HCT116 (cell line): ENCODE measurements at regions not wholly inside any gene's neighbourhood (a gene's known extent, or its start where the extent isn't known, plus 50 kb on each side); places are given as distances from the start of the nearest gene placed in this dataset.

Source experiments
- ATAC-seq: fragments of 200-7000 bp; cut with Tn5 transposase; 2 replicates; pipeline ENCODE4 v1.9.1; 2020; ENCODE audit warnings: mild to moderate bottlenecking, moderate library complexity
- BruUV-seq: library from RNA; stranded (reverse); fragments of 400-500 nt; replicated peaks from 2 replicates; lab custom pipeline; 2021; lab: Mats Ljungman, UMichigan
- CTCF ChIA-PET: fragments of 300-600 bp; sonication (Branson Sonifier 250); formaldehyde crosslinking; loops from one replicate; lab custom pipeline; 2021; ENCODE audit warnings: antibody characterized with exemption; lab: Charles Lee
- POLR2A ChIA-PET: fragments of 300-600, 350-600 bp; sonication (Branson Sonifier 250); formaldehyde crosslinking; loops from one replicate; lab custom pipeline; 2021; ENCODE audit warnings: antibody characterized with exemption; lab: Charles Lee
- RAD21 ChIA-PET, 2 experiments: fragments of 300-600 bp; sonication (Branson Sonifier 250); formaldehyde crosslinking; loops; one replicate each; lab custom pipeline; 2023; ENCODE audit warnings: low total read pairs in 2 of 2; ENCODE audit not compliant: uncharacterized antibody in 2 of 2, unreplicated experiment in 2 of 2, low non-redundant PET in 1 of 2; lab: Charles Lee
- DNase-seq: peaks from one replicate; pipeline ENCODE4 v3.0.0-alpha.2; 2010; ENCODE audit warnings: low read depth, low spot score
- H2AFZ ChIP-seq: fragments of 200-600 bp; shearing (Covaris generic), sonication (generic); 2 replicates; pipeline ENCODE4 v1.6.1; 2017; ENCODE audit warnings: low read depth, mixed run types, mixed read lengths, antibody characterized with exemption, low read length; ENCODE audit not compliant: poor library complexity, severe bottlenecking
- H3K27ac ChIP-seq: 2 replicates; pipeline ENCODE4 v1.5.1; 2012; ENCODE audit warnings: low read depth, low read length
- H3K27me3 ChIP-seq: fragments of 200-600 bp; sonication (generic); 2 replicates; pipeline ENCODE4 v1.6.1; 2016; ENCODE audit warnings: mixed run types, low read length, mixed read lengths; ENCODE audit not compliant: insufficient read depth
- H3K36me3 ChIP-seq, 2 experiments: fragments of 200-500 bp in 1 of 2; fragments of 200-600 bp in 1 of 2; sonication (Bioruptor generic) in 1 of 2; sonication (generic) in 1 of 2; 2 replicates each; pipeline versions ENCODE4 v1.5.1 to v1.6.1; 2014 to 2016; ENCODE audit warnings: low read length in 2 of 2, inconsistent platforms in 1 of 2, mixed read lengths in 1 of 2, mixed run types in 1 of 2; ENCODE audit not compliant: insufficient read depth in 2 of 2, control insufficient read depth in 1 of 2
- H3K4me1 ChIP-seq, 2 experiments: fragments of 200-600 bp in 1 of 2; sonication (generic) in 1 of 2; 2 replicates each; pipeline versions ENCODE4 v1.5.1 to v1.6.1; 2012 to 2017; ENCODE audit warnings: low read length in 2 of 2, inconsistent platforms in 1 of 2, mild to moderate bottlenecking in 1 of 2, mixed read lengths in 1 of 2, mixed run types in 1 of 2, moderate library complexity in 1 of 2; ENCODE audit not compliant: insufficient read depth in 2 of 2, control insufficient read depth in 1 of 2
- H3K4me2 ChIP-seq: fragments of 200-600 bp; sonication (generic); 2 replicates; pipeline ENCODE4 v1.6.1; 2017; ENCODE audit warnings: mixed run types, low read length, mixed read lengths
- H3K4me3 ChIP-seq, 2 experiments: fragments of 200-600 bp in 1 of 2; sonication (generic) in 1 of 2; replicated peaks in 1 of 2; 2 replicates each; pipeline ENCODE4 v1.5.1; 2011 to 2016; ENCODE audit warnings: low read length in 2 of 2, control low read depth in 1 of 2, low read depth in 1 of 2, mild to moderate bottlenecking in 1 of 2, mixed read lengths in 1 of 2, mixed run types in 1 of 2
- H3K79me2 ChIP-seq: fragments of 200-600 bp; sonication (generic); 2 replicates; pipeline ENCODE4 v1.6.1; 2017; ENCODE audit warnings: mild to moderate bottlenecking, mixed run types, low read length, moderate library complexity, mixed read lengths; ENCODE audit not compliant: insufficient read depth
- H3K9ac ChIP-seq: fragments of 200-600 bp; sonication (generic); 2 replicates; pipeline ENCODE4 v1.6.1; 2016; ENCODE audit warnings: low read length, mixed read lengths
- H3K9me2 ChIP-seq: fragments of 200-600 bp; sonication (generic), shearing (Covaris generic); 2 replicates; pipeline ENCODE4 v1.6.1; 2017; ENCODE audit warnings: mixed run types, mild to moderate bottlenecking, moderate library complexity; ENCODE audit not compliant: insufficient read depth
- H3K9me3 ChIP-seq, 2 experiments: fragments of 200-500 bp in 1 of 2; fragments of 200-600 bp in 1 of 2; sonication (Bioruptor generic) in 1 of 2; sonication (generic) in 1 of 2; 2 replicates each; pipeline ENCODE4 v1.6.1; 2014 to 2017; ENCODE audit warnings: low read length in 2 of 2, mixed read lengths in 2 of 2, inconsistent platforms in 1 of 2, low read depth in 1 of 2, mild to moderate bottlenecking in 1 of 2, mixed run types in 1 of 2, moderate library complexity in 1 of 2; ENCODE audit not compliant: control insufficient read depth in 1 of 2, insufficient read depth in 1 of 2
- H4K20me1 ChIP-seq: fragments of 200-600 bp; sonication (generic), shearing (Covaris generic); 2 replicates; pipeline ENCODE4 v1.6.1; 2017; ENCODE audit warnings: mixed run types, mild to moderate bottlenecking, moderate library complexity; ENCODE audit not compliant: insufficient read depth
- EZH2phosphoT487 ChIP-seq: fragments of 200-600 bp; IDR thresholded peaks from 2 replicates; pipeline ENCODE4 v1.6.1; 2018; ENCODE audit warnings: antibody characterized with exemption, borderline replicate concordance
- FOSL1 ChIP-seq: IDR thresholded peaks from 2 replicates; pipeline ENCODE4 v1.6.1; 2012; ENCODE audit warnings: low read depth
- JUND ChIP-seq: IDR thresholded peaks from 2 replicates; pipeline ENCODE4 v1.6.1; 2012
- YY1 ChIP-seq: IDR thresholded peaks from 2 replicates; pipeline ENCODE4 v1.6.1; 2011; ENCODE audit warnings: low read length, low read depth, moderate library complexity, mild to moderate bottlenecking; ENCODE audit not compliant: insufficient replicate concordance; ENCODE audit errors: extremely low read depth
- intact Hi-C: fragments of 100-400 bp; cut with micrococcal nuclease; formaldehyde crosslinking; loops from 2 replicates; pipeline ENCODE4 v1.10.0; 2022
- TF ChIP-seq, protein P1 (sequence below): IDR thresholded peaks from 2 replicates; pipeline ENCODE4 v1.6.1; 2012; ENCODE audit warnings: low read depth
- TF ChIP-seq, protein P2 (sequence below): IDR thresholded peaks from 2 replicates; pipeline ENCODE4 v1.6.1; 2012
- TF ChIP-seq, protein P3 (sequence below), 3 experiments: fragments of 200-600 bp in 1 of 3; sonication (generic) in 1 of 3; IDR thresholded peaks in 2 of 3; conservative IDR thresholded peaks in 1 of 3; 2 replicates each; pipeline ENCODE4 v1.5.1; 2012 to 2017; ENCODE audit warnings: low read depth in 2 of 3, low read length in 2 of 3, antibody characterized with exemption in 1 of 3, borderline replicate concordance in 1 of 3, control low read depth in 1 of 3, mild to moderate bottlenecking in 1 of 3, mixed read lengths in 1 of 3, mixed run types in 1 of 3, moderate library complexity in 1 of 3; ENCODE audit not compliant: insufficient read depth in 1 of 3
- TF ChIP-seq, protein P4 (sequence below): IDR thresholded peaks from 2 replicates; pipeline ENCODE4 v1.6.1; 2011; ENCODE audit warnings: mild to moderate bottlenecking, low read length, moderate library complexity; ENCODE audit not compliant: insufficient replicate concordance; ENCODE audit errors: extremely low read depth

DNA sequence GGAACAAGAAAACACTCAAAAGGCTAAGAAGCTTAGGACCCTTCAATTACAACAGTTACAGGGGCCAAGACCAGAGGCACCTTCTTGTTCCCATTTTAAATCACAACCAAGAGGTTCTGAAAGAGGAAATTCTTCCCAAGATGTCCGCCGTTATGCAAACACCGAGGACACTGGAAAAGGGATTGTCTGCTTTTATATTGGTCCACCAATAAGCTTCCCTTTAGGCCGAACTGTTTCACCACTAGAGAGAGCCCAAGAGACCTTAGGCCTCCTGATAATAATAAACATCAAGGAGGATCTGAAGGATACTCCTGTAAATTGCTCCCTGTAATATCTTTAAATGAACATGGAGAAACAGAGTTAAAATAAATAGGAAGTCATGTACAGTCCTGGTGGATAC, 92.6 kb upstream of the NLRP2B start:
- no peak for DNase-seq
- Histone ChIP-seq H3K9ac (no peak overlapping the region), H3K4me3 (no peak overlapping the region), H3K4me1 (no peaks in the 10 kb centered on the region), H3K27ac (no peak overlapping the region), H4K20me1 (no peaks in the 10 kb centered on the region), H3K27me3 (no peaks in the 10 kb centered on the region), H3K9me3 (no peaks in the 10 kb centered on the region), H3K79me2 (no peaks in the 10 kb centered on the region), H3K9me2 (no peaks in the 10 kb centered on the region), H3K4me2 (no peak overlapping the region), H2AFZ (no peak overlapping the region), H3K36me3 (no peaks in the 10 kb centered on the region)
- intact Hi-C loops = no loop called here
- ChIA-PET CTCF (no interaction called here), POLR2A (no interaction called here), RAD21 (no interaction called here)
- BruUV-seq = no TSS peak
- TF ChIP-seq, protein P1, sequence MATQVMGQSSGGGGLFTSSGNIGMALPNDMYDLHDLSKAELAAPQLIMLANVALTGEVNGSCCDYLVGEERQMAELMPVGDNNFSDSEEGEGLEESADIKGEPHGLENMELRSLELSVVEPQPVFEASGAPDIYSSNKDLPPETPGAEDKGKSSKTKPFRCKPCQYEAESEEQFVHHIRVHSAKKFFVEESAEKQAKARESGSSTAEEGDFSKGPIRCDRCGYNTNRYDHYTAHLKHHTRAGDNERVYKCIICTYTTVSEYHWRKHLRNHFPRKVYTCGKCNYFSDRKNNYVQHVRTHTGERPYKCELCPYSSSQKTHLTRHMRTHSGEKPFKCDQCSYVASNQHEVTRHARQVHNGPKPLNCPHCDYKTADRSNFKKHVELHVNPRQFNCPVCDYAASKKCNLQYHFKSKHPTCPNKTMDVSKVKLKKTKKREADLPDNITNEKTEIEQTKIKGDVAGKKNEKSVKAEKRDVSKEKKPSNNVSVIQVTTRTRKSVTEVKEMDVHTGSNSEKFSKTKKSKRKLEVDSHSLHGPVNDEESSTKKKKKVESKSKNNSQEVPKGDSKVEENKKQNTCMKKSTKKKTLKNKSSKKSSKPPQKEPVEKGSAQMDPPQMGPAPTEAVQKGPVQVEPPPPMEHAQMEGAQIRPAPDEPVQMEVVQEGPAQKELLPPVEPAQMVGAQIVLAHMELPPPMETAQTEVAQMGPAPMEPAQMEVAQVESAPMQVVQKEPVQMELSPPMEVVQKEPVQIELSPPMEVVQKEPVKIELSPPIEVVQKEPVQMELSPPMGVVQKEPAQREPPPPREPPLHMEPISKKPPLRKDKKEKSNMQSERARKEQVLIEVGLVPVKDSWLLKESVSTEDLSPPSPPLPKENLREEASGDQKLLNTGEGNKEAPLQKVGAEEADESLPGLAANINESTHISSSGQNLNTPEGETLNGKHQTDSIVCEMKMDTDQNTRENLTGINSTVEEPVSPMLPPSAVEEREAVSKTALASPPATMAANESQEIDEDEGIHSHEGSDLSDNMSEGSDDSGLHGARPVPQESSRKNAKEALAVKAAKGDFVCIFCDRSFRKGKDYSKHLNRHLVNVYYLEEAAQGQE = no peak
- TF ChIP-seq, protein P2, sequence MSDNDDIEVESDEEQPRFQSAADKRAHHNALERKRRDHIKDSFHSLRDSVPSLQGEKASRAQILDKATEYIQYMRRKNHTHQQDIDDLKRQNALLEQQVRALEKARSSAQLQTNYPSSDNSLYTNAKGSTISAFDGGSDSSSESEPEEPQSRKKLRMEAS = no peak
- TF ChIP-seq, protein P3, sequence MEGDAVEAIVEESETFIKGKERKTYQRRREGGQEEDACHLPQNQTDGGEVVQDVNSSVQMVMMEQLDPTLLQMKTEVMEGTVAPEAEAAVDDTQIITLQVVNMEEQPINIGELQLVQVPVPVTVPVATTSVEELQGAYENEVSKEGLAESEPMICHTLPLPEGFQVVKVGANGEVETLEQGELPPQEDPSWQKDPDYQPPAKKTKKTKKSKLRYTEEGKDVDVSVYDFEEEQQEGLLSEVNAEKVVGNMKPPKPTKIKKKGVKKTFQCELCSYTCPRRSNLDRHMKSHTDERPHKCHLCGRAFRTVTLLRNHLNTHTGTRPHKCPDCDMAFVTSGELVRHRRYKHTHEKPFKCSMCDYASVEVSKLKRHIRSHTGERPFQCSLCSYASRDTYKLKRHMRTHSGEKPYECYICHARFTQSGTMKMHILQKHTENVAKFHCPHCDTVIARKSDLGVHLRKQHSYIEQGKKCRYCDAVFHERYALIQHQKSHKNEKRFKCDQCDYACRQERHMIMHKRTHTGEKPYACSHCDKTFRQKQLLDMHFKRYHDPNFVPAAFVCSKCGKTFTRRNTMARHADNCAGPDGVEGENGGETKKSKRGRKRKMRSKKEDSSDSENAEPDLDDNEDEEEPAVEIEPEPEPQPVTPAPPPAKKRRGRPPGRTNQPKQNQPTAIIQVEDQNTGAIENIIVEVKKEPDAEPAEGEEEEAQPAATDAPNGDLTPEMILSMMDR (IDR thresholded peaks at IDR 0.05 in 2 of 3, conservative IDR thresholded peaks at IDR 0.05 in 1 of 3; ENCODE audit: borderline replicate concordance in 1 of 3, insufficient read depth in 1 of 3, low read depth in 2 of 3, low read length in 2 of 3) = peak in 2 of 3 experiments; percentile 19 to 24; a peak in 2 of 6 replicates
- TF ChIP-seq FOSL1 (no peak), EZH2phosphoT487 (no peak), YY1 (no peak), JUND (no peak)
- TF ChIP-seq, protein P4, sequence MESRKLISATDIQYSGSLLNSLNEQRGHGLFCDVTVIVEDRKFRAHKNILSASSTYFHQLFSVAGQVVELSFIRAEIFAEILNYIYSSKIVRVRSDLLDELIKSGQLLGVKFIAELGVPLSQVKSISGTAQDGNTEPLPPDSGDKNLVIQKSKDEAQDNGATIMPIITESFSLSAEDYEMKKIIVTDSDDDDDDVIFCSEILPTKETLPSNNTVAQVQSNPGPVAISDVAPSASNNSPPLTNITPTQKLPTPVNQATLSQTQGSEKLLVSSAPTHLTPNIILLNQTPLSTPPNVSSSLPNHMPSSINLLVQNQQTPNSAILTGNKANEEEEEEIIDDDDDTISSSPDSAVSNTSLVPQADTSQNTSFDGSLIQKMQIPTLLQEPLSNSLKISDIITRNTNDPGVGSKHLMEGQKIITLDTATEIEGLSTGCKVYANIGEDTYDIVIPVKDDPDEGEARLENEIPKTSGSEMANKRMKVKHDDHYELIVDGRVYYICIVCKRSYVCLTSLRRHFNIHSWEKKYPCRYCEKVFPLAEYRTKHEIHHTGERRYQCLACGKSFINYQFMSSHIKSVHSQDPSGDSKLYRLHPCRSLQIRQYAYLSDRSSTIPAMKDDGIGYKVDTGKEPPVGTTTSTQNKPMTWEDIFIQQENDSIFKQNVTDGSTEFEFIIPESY = no peak
- ATAC-seq = peak; percentile 66; the same call in 1 of the 2 replicates
